GM12878 (cell line): ENCODE measurements at regions not wholly inside any gene's neighbourhood (a gene's known extent, or its start where the extent isn't known, plus 50 kb on each side); places are given as distances from the start of the nearest gene placed in this dataset.

Experiments used
- EZH2 ChIP-seq: IDR thresholded peaks from 2 replicates; pipeline ENCODE4 v1.6.1; 2012; ENCODE audit warnings: low read depth, mild to moderate bottlenecking, control low read depth, inconsistent platforms, low read length, borderline replicate concordance; ENCODE audit not compliant: control insufficient read depth
- FOXK2 ChIP-seq: fragments of 450-650 bp; IDR thresholded peaks from 2 replicates; pipeline ENCODE4 v1.6.1; 2017; ENCODE audit warnings: mild to moderate bottlenecking, moderate library complexity
- HDAC6 ChIP-seq: fragments of 200-600 bp; sonication (generic); IDR thresholded peaks from one replicate; pipeline ENCODE4 v1.8.0; 2017; ENCODE audit warnings: antibody characterized with exemption; ENCODE audit not compliant: unreplicated experiment
- RAD21 ChIP-seq: IDR thresholded peaks from 2 replicates; pipeline ENCODE4 v1.6.1; 2011; ENCODE audit warnings: mild to moderate bottlenecking, low read depth, low read length, moderate library complexity; ENCODE audit not compliant: insufficient read depth
- SMC3 ChIP-seq: IDR thresholded peaks from 2 replicates; pipeline ENCODE4 v1.6.1; 2011; ENCODE audit warnings: low read length, improper control_type of control experiment, borderline replicate concordance
- TF ChIP-seq, protein P1 (sequence below), 3 experiments: IDR thresholded peaks in 2 of 3; conservative IDR thresholded peaks in 1 of 3; 2 replicates each; pipeline ENCODE4 v1.5.1; 2011; ENCODE audit warnings: low read depth in 3 of 3, low read length in 3 of 3, mild to moderate bottlenecking in 3 of 3, control low read depth in 2 of 3, moderate library complexity in 2 of 3, inconsistent platforms in 1 of 3, mixed read lengths in 1 of 3; ENCODE audit not compliant: control insufficient read depth in 2 of 3, insufficient read depth in 1 of 3; ENCODE audit errors: extremely low read depth in 1 of 3
- TF ChIP-seq, protein P2 (sequence below): fragments of 450-650 bp; IDR thresholded peaks from 2 replicates; pipeline ENCODE4 v1.6.1; 2016; ENCODE audit warnings: mild to moderate bottlenecking, moderate library complexity, borderline replicate concordance

DNA sequence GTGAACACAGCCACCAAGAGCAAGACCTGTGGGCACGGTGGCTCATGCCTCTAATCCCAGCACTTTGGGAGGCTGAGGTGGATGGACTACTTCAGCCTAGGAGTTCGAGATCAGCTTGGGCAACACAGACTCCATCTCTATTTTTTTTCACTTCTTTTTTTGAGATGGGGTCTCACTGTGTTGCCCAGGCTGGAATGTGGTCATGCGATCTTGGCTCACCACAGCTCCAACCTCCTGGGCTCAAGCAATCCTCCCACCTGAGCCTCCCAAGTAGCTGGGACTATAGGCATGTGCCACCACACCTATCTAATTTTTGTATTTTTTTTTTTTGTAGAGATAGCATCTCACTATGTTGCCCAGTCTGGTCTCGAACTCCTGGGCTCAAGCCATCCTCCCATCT is 54.4 kb upstream of the SPRED2 start:
- no peak for TF ChIP-seq EZH2
- TF ChIP-seq, protein P1, sequence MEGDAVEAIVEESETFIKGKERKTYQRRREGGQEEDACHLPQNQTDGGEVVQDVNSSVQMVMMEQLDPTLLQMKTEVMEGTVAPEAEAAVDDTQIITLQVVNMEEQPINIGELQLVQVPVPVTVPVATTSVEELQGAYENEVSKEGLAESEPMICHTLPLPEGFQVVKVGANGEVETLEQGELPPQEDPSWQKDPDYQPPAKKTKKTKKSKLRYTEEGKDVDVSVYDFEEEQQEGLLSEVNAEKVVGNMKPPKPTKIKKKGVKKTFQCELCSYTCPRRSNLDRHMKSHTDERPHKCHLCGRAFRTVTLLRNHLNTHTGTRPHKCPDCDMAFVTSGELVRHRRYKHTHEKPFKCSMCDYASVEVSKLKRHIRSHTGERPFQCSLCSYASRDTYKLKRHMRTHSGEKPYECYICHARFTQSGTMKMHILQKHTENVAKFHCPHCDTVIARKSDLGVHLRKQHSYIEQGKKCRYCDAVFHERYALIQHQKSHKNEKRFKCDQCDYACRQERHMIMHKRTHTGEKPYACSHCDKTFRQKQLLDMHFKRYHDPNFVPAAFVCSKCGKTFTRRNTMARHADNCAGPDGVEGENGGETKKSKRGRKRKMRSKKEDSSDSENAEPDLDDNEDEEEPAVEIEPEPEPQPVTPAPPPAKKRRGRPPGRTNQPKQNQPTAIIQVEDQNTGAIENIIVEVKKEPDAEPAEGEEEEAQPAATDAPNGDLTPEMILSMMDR (IDR thresholded peaks at IDR 0.05 in 2 of 3, conservative IDR thresholded peaks at IDR 0.05 in 1 of 3; ENCODE audit: control insufficient read depth in 2 of 3, extremely low read depth in 1 of 3, insufficient read depth in 1 of 3, low read depth in 3 of 3, low read length in 3 of 3) = no peak
- no peak for TF ChIP-seq FOXK2
- TF ChIP-seq, protein P2, sequence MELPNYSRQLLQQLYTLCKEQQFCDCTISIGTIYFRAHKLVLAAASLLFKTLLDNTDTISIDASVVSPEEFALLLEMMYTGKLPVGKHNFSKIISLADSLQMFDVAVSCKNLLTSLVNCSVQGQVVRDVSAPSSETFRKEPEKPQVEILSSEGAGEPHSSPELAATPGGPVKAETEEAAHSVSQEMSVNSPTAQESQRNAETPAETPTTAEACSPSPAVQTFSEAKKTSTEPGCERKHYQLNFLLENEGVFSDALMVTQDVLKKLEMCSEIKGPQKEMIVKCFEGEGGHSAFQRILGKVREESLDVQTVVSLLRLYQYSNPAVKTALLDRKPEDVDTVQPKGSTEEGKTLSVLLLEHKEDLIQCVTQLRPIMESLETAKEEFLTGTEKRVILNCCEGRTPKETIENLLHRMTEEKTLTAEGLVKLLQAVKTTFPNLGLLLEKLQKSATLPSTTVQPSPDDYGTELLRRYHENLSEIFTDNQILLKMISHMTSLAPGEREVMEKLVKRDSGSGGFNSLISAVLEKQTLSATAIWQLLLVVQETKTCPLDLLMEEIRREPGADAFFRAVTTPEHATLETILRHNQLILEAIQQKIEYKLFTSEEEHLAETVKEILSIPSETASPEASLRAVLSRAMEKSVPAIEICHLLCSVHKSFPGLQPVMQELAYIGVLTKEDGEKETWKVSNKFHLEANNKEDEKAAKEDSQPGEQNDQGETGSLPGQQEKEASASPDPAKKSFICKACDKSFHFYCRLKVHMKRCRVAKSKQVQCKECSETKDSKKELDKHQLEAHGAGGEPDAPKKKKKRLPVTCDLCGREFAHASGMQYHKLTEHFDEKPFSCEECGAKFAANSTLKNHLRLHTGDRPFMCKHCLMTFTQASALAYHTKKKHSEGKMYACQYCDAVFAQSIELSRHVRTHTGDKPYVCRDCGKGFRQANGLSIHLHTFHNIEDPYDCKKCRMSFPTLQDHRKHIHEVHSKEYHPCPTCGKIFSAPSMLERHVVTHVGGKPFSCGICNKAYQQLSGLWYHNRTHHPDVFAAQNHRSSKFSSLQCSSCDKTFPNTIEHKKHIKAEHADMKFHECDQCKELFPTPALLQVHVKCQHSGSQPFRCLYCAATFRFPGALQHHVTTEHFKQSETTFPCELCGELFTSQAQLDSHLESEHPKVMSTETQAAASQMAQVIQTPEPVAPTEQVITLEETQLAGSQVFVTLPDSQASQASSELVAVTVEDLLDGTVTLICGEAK = no peak
- no peak for TF ChIP-seq RAD21
- no peak for TF ChIP-seq HDAC6
- no peak for TF ChIP-seq SMC3
